DMS153 treated with DMSO at 0.1 percent for 48 hours (cell line): ENCODE measurements at regions not wholly inside any gene's neighbourhood (a gene's known extent, or its start where the extent isn't known, plus 50 kb on each side); places are given as distances from the start of the nearest gene placed in this dataset.

Experiments used
- DNase-seq: peaks from one replicate; lab custom pipeline; 2025; ENCODE audit not compliant: unreplicated experiment; lab: John Stamatoyannopoulos, UW

- DNase-seq, result no peak
These were observed 53.1 kb upstream of the SNX9 start for GRCh38 chr6:157769776-157770426.

GRCh38 chr6:157770946-157771345 is 52.1 kb upstream of the SNX9 start:
- DNase-seq, result no peak

- DNase-seq, result no peak
These were observed 50.2 kb upstream of the SNX9 start for GRCh38 chr6:157772820-157773219.
